Fibroblast of the aortic adventitia (primary cell): ENCODE measurements at regions not wholly inside any gene's neighbourhood (a gene's known extent, or its start where the extent isn't known, plus 50 kb on each side); places are given as distances from the start of the nearest gene placed in this dataset.

Source experiments
- DNase-seq: peaks from one replicate; pipeline ENCODE4 v3.0.0-alpha.2; 2010; ENCODE audit warnings: low read depth
- H3K4me3 ChIP-seq: 2 replicates; pipeline ENCODE4 v1.5.1; 2011; ENCODE audit warnings: low read depth, mild to moderate bottlenecking, control low read depth, low read length, moderate library complexity
- TF ChIP-seq, protein P1 (sequence below): IDR thresholded peaks from 2 replicates; pipeline ENCODE4 v1.5.1; 2011; ENCODE audit warnings: mild to moderate bottlenecking, low read length, control low read depth, inconsistent platforms; ENCODE audit not compliant: insufficient read depth

DNA sequence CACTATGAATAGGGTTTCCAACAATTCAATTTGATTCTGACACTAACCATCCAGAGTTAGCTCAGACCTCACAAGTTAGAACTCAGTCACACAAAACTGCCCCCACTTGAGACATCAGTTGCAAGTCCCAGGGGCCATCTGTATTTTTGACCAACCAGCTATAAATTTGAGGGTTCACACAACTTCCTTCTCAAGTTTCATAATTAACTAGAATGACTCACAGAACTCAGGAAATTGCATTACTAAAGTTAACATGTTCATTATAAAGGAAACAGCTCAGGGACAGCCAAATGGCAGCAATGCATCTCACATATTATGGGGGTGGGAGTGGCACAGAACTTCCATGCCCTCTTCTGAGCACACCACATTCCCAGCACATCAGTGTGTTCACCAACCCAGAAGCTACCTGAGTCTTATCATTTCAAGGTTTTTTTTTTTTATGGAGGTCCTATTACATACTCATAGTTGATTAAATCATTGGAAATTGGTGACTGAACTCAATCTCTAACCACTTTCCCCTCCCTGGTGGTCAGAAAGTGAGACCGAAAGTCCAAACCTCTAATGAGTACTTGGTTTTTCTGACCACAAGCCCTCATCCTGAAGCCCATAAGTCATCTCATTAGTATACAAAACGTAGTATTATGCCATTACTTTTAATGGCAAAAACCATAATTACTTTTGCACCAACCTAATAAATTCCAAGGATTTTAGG, 1721.5 kb upstream of the SEL1L start:
- TF ChIP-seq, protein P1, sequence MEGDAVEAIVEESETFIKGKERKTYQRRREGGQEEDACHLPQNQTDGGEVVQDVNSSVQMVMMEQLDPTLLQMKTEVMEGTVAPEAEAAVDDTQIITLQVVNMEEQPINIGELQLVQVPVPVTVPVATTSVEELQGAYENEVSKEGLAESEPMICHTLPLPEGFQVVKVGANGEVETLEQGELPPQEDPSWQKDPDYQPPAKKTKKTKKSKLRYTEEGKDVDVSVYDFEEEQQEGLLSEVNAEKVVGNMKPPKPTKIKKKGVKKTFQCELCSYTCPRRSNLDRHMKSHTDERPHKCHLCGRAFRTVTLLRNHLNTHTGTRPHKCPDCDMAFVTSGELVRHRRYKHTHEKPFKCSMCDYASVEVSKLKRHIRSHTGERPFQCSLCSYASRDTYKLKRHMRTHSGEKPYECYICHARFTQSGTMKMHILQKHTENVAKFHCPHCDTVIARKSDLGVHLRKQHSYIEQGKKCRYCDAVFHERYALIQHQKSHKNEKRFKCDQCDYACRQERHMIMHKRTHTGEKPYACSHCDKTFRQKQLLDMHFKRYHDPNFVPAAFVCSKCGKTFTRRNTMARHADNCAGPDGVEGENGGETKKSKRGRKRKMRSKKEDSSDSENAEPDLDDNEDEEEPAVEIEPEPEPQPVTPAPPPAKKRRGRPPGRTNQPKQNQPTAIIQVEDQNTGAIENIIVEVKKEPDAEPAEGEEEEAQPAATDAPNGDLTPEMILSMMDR, result no peak
- no peak for DNase-seq
- no peak overlapping the region for H3K4me3 ChIP-seq

DNA sequence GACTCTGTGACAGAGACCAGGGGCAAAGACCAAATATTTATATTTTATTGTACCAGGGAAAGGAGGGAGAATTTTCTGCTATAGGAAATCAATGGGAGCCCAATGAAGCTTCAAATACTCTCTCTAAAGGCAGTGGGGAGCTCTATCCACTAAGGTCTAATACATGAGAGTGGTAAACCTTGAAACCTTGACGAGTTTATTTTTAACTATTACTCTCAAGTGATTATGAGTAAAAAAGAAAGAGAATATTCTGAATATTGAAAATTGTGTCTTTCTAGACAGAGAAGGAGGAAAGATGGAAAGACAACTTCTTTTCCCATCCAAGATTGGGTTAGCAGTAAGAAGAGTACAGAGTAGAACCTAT, 1722.1 kb upstream of the SEL1L start:
- H3K4me3 ChIP-seq, result no peak overlapping the region
- TF ChIP-seq, protein P1, result no peak
- DNase-seq, result no peak

DNA sequence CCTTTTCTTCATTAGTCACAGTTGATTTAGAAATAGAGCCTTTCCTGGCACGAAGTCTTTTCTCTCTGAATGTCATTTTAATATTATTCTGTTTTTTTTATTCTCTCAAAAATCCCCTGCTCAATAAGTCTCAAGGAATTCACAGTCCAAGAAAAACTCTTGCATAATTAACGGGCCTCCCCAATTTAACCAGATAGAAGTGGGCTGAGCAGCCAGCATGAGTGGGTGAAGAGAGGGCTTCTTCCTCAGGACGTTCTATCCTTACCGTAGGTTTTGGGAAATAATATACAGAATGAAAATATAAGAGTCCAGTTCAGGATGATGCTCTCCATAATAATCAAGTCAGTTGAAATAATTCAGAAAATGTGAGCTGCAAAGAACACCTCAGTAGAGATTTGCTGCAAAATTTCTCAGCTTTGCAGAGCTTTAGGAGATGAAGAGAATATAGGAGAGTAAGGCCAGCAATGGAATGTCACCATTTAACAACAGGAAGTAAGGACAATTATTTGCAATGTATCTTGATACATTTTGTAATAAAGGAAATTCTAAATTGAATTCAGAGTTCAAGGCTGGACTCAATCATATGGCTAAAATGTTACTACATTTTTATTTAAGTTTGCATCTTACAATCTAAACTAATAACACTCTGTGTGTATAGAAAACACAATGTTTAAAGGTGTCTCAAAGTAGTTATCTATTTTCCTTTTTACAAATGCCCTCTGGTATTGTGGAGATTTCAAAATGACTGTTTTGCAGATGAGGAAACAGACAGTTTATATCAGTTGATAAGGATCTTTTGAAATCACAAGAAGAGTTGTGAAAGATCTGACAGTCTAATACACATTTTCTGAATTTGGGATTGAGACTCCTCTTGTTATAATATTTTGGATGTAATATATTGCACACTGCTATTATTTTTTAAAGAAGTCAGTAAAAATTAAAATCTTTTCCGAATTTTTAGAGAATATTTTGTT, 1724.1 kb upstream of the SEL1L start:
- TF ChIP-seq, protein P1, result no peak
- H3K4me3 ChIP-seq, result no peak overlapping the region
- DNase-seq, result no peak

DNA sequence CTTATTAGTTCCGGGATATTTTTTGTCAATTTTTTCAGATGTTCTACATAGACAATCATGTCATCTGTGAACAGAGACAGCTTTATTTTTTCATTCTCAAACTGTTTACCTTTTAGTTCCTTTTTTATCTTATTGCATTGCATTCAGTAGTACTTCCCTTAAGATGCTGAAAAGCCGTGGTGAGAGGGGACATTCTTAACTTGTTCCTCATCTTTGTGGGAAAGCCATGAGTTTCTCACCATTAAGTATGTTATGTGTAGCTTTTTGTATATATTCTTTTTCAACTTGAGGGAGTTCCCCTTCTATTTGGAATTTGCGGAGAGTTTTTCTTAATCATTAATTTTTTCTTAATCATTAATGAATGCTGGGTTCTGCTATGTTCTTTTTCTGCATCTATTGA, 1727.1 kb upstream of the SEL1L start:
- no peak for DNase-seq
- H3K4me3 ChIP-seq, result no peak overlapping the region
- TF ChIP-seq, protein P1, result no peak

DNA sequence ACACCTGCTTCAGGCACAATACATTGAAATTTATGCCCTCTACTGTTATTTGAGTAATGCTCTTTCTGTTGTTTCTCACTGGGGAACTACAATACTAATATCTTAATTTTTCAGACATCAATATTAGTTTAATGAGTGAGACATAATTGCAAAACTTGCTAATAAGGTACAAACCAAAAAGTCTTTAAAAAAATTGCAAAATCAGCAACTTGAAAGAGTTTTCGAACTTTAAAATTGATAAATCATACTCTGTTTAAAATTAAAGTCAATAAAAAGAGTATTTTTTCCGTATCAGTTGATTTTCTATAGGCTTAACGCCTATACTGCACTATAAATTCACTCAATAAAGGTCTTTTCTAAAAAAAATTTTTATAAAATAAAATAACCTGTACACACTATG, 1735.9 kb upstream of the SEL1L start:
- TF ChIP-seq, protein P1, result no peak
- no peak for DNase-seq
- no peak overlapping the region for H3K4me3 ChIP-seq

DNA sequence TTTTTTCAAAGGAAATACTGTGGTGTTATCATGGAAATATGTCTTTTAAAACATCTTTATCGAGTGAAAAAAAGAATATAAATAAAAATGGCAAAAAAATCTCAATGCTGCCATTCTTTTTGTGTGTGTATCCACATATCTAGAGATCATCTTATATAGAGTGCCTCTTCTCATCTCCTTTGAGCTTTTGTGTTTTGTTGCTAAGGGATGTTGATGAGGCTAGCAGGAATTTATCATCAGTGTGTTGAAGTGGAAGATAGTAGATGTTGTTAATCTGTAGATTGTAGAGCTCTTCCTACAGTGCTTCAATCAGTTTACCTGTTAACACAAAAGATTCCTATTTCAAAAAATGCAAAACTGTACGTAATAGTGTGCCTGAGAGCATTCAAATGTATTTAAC, 1738.0 kb upstream of the SEL1L start:
- H3K4me3 ChIP-seq, result no peak overlapping the region
- TF ChIP-seq, protein P1, result no peak
- DNase-seq, result no peak
